SK-N-DZ (cell line): ENCODE measurements at regions not wholly inside any gene's neighbourhood (a gene's known extent, or its start where the extent isn't known, plus 50 kb on each side); places are given as distances from the start of the nearest gene placed in this dataset.

Experiments used
- small RNA-seq, 2 experiments: library from RNA; depleted of rRNA; stranded (forward); fragments of <200 nt; gene quantifications; one replicate each; pipeline ENCODE3, GENCODE V24; 2014

Small RNAs in the stretch of these regions (small RNA-seq; reads per million reads assigned to genes)
- gene RNU6-1116P, result 0 reads per million in 2 experiments
